ENCODE measurements at regions not wholly inside any gene's neighbourhood (a gene's known extent, or its start where the extent isn't known, plus 50 kb on each side); places are given as distances from the start of the nearest gene placed in this dataset.

GRCh38 chr3:74559261-74559660, 55.2 kb downstream of the CNTN3 start:
- TF ChIP-seq EZH2 (IDR thresholded peaks at IDR 0.05; ENCODE audit: borderline replicate concordance, low read length) = no peak
- TF ChIP-seq CTCF (conservative IDR thresholded peaks at IDR 0.05 in 1 of 2, IDR thresholded peaks at IDR 0.05 in 1 of 2; ENCODE audit: extremely low read depth in 1 of 2, insufficient read depth in 1 of 2, low read depth in 1 of 2, low read length in 2 of 2) = no peak
